ENCODE measurements at regions not wholly inside any gene's neighbourhood (a gene's known extent, or its start where the extent isn't known, plus 50 kb on each side); places are given as distances from the start of the nearest gene placed in this dataset.

DNA sequence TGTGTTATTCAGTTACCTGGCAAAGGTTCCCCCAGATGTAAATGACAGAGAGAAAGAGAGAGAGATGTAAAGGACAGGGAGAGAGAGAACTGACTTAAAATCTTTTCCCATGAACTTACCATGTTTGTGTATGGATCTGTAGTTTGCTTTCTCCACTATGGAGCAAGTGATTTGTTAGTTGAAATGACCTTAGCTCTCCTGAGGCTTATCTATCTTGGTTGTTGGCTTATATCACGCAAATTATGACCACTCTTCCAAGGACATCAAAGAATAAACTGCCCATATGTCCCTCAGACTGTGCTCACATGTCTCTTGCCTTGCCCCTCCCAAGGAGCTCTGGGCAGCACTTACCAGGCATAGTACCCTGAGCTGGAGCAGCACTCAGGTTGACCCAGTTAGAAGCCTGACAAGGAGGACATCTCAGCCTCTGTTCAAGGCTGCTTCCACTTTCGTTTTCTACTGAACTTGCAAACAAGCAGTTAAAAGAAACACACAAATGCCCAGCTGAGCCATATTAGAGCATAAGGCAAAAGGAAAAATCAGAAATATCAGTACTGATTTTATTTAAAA, 95.3 kb upstream of the RCN1 start:
- TF ChIP-seq, protein P1, sequence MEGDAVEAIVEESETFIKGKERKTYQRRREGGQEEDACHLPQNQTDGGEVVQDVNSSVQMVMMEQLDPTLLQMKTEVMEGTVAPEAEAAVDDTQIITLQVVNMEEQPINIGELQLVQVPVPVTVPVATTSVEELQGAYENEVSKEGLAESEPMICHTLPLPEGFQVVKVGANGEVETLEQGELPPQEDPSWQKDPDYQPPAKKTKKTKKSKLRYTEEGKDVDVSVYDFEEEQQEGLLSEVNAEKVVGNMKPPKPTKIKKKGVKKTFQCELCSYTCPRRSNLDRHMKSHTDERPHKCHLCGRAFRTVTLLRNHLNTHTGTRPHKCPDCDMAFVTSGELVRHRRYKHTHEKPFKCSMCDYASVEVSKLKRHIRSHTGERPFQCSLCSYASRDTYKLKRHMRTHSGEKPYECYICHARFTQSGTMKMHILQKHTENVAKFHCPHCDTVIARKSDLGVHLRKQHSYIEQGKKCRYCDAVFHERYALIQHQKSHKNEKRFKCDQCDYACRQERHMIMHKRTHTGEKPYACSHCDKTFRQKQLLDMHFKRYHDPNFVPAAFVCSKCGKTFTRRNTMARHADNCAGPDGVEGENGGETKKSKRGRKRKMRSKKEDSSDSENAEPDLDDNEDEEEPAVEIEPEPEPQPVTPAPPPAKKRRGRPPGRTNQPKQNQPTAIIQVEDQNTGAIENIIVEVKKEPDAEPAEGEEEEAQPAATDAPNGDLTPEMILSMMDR (IDR thresholded peaks at IDR 0.05; ENCODE audit: low read length) = no peak
- TF ChIP-seq EZH2 (IDR thresholded peaks at IDR 0.05; ENCODE audit: borderline replicate concordance, low read length) = no peak

All from OCI-LY1 (cell line).